Fibroblast of mammary gland (primary cell): ENCODE measurements at regions not wholly inside any gene's neighbourhood (a gene's known extent, or its start where the extent isn't known, plus 50 kb on each side); places are given as distances from the start of the nearest gene placed in this dataset.

ENCODE experiments used
- DNase-seq: peaks from one replicate; pipeline ENCODE4 v3.0.0-alpha.2; 2010; ENCODE audit warnings: low read depth
- H3K4me3 ChIP-seq: 2 replicates; pipeline ENCODE4 v1.5.1; 2011; ENCODE audit warnings: low read depth, mild to moderate bottlenecking, low read length, moderate library complexity; ENCODE audit not compliant: control insufficient read depth
- TF ChIP-seq, protein P1 (sequence below): conservative IDR thresholded peaks from 2 replicates; pipeline ENCODE4 v1.5.1; 2011; ENCODE audit warnings: low read depth, low read length, inconsistent platforms; ENCODE audit not compliant: control insufficient read depth, insufficient read depth

DNA sequence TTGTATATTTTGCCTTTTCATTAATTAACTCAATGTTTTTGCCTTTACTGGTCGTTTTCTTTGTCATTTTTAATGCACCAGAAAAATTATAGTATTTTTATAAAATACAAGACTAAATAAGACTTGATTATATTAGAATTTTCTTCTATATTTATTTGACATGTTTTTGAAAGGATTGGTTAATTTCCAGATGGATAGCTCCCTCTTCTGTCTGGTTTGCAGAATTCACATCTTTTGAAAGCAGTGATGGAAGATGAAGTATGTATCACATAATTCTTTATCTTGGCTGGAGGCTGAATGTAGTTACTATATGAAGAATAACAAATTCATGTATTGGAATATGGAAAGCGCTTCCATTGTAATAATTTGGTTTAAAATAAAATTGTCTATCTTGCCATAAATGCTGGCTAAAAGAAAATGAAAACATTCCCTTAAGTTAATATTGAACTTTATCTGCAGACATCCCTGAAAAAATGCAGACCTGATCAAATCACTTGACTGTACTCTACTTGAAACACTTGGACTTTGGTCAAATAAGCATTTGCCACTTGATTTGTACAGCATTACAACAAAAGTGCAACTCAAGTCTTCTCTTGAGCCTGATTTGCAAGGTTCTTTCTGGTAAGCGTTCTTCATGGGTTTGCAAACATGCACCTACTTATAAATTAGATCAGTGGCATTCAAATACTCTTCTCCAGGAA, 86.3 kb upstream of the EFEMP1 start:
- H3K4me3 ChIP-seq, result no peak overlapping the region
- TF ChIP-seq, protein P1, sequence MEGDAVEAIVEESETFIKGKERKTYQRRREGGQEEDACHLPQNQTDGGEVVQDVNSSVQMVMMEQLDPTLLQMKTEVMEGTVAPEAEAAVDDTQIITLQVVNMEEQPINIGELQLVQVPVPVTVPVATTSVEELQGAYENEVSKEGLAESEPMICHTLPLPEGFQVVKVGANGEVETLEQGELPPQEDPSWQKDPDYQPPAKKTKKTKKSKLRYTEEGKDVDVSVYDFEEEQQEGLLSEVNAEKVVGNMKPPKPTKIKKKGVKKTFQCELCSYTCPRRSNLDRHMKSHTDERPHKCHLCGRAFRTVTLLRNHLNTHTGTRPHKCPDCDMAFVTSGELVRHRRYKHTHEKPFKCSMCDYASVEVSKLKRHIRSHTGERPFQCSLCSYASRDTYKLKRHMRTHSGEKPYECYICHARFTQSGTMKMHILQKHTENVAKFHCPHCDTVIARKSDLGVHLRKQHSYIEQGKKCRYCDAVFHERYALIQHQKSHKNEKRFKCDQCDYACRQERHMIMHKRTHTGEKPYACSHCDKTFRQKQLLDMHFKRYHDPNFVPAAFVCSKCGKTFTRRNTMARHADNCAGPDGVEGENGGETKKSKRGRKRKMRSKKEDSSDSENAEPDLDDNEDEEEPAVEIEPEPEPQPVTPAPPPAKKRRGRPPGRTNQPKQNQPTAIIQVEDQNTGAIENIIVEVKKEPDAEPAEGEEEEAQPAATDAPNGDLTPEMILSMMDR, result peak; percentile 66
- DNase-seq, result peak; percentile 66

GRCh38 chr2:56011624-56012023, 88.0 kb upstream of the EFEMP1 start:
- TF ChIP-seq, protein P1, result no peak
- H3K4me3 ChIP-seq, result no peak overlapping the region
- no peak for DNase-seq

DNA sequence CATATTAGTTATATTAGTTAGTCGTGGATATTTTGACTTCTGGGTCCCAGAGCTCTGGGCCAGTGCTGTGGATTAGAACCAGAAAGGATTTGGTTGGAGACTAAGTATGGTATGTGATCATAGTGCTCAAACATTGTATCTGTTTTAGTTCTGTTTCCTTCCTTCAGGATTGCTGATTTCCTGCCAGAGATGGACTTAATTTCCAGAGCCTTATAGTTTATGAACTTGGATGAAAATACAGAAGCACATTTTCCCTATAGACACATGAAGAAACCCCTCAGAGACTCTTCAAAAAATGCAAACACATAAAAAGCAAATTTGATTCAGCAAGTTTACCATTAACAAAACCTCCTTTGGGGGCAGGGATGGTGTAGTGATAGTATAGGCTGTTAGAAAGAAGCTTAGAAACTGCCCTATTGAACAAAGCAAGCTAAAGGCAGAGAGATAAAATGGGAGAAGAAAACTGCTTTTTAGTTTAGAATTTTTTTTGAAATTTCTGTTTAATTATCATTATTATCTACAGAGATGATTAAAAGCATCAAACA, 88.7 kb upstream of the EFEMP1 start:
- no peak for DNase-seq
- H3K4me3 ChIP-seq, result no peak overlapping the region
- TF ChIP-seq, protein P1, result no peak

- no peak for DNase-seq
- H3K4me3 ChIP-seq, result no peak overlapping the region
- TF ChIP-seq, protein P1, result no peak
Measured at GRCh38 chr2:56013475-56013874, 89.9 kb upstream of the EFEMP1 start.

GRCh38 chr2:56014046-56014730, 90.6 kb upstream of the EFEMP1 start:
- TF ChIP-seq, protein P1, result no peak

GRCh38 chr2:56015711-56016115, 92.1 kb upstream of the EFEMP1 start:
- TF ChIP-seq, protein P1, result no peak
- no peak overlapping the region for H3K4me3 ChIP-seq
- DNase-seq, result no peak

More at GRCh38 chr2:56014046-56014730, 90.6 kb upstream of the EFEMP1 start:
- H3K4me3 ChIP-seq, result no peak overlapping the region
- DNase-seq, result no peak

DNA sequence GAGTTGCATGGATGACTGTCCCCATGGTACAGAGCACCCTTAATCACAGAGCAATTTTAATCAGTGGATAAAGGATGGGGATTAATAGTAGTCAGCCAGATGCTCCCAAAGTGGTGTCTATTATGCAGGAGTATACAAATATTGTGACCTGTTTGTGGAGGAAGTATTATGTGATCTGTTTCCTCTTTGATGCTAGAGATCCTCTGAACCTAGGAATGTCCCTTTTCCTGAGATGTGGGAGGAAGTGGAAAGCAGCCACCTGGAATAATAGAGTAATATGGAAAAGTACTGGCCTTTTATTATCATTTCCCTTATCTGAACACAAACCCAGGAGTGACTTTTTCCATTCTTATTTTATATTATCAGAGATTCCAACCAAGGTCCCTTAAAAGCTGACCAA, 94.2 kb upstream of the EFEMP1 start:
- TF ChIP-seq, protein P1, result no peak
- no peak overlapping the region for H3K4me3 ChIP-seq
- DNase-seq, result no peak
